ENCODE measurements at regions not wholly inside any gene's neighbourhood (a gene's known extent, or its start where the extent isn't known, plus 50 kb on each side); places are given as distances from the start of the nearest gene placed in this dataset.
"Not testable (repeated sequence)": the region's sequence is repeated elsewhere in the genome, so short reads cannot be mapped to it uniquely, and the experiment has no call there.

- DNase-seq (ENCODE audit: low read depth): no peak
Measured at GRCh38 chr14:71748196-71748595, 184.0 kb upstream of the RGS6 start.

GRCh38 chr14:71749613-71750238, 182.5 kb upstream of the RGS6 start:
- DNase-seq (ENCODE audit: low read depth): no peak

- no peak for DNase-seq (ENCODE audit: low read depth)
Measured at GRCh38 chr14:71751264-71751663, 181.0 kb upstream of the RGS6 start.

GRCh38 chr14:71752111-71752738, 180.0 kb upstream of the RGS6 start:
- no peak for DNase-seq (ENCODE audit: low read depth)

- peak; percentile 58 for DNase-seq (ENCODE audit: low read depth)
Measured at GRCh38 chr14:71753126-71753830, 179.0 kb upstream of the RGS6 start.

GRCh38 chr14:71753976-71754375, 178.3 kb upstream of the RGS6 start:
- no peak for DNase-seq (ENCODE audit: low read depth)

GRCh38 chr14:71754422-71755095, 177.7 kb upstream of the RGS6 start:
- no peak for DNase-seq (ENCODE audit: low read depth)

GRCh38 chr14:71758229-71758951, 173.8 kb upstream of the RGS6 start:
- no peak for DNase-seq (ENCODE audit: low read depth)

GRCh38 chr14:71762575-71762974, 169.7 kb upstream of the RGS6 start:
- DNase-seq (ENCODE audit: low read depth): no peak

GRCh38 chr14:71764701-71765382, 167.4 kb upstream of the RGS6 start:
- no peak for DNase-seq (ENCODE audit: low read depth)

- no peak for DNase-seq (ENCODE audit: low read depth)
Measured at GRCh38 chr14:71765505-71765904, 166.7 kb upstream of the RGS6 start.

- DNase-seq (ENCODE audit: low read depth): no peak
Measured at GRCh38 chr14:71770431-71770830, 161.8 kb upstream of the RGS6 start.

- DNase-seq (ENCODE audit: low read depth): not testable (repeated sequence)
Measured at GRCh38 chr14:71771421-71771820, 160.8 kb upstream of the RGS6 start.

GRCh38 chr14:71771996-71772395, 160.2 kb upstream of the RGS6 start:
- DNase-seq (ENCODE audit: low read depth): not testable (repeated sequence)

- DNase-seq (ENCODE audit: low read depth): no peak
Measured at GRCh38 chr14:71773898-71774481, 158.2 kb upstream of the RGS6 start.

GRCh38 chr14:71776471-71777360, 155.5 kb upstream of the RGS6 start:
- DNase-seq (ENCODE audit: low read depth): no peak

GRCh38 chr14:71780075-71780474, 152.2 kb upstream of the RGS6 start:
- no peak for DNase-seq (ENCODE audit: low read depth)

GRCh38 chr14:71780822-71781221, 151.4 kb upstream of the RGS6 start:
- DNase-seq (ENCODE audit: low read depth): no peak

GRCh38 chr14:71783088-71783487, 149.1 kb upstream of the RGS6 start:
- DNase-seq (ENCODE audit: low read depth): no peak

- DNase-seq (ENCODE audit: low read depth): no peak
Measured at GRCh38 chr14:71783786-71784185, 148.4 kb upstream of the RGS6 start.

Data from activated T-cell treated with anti-CD3 and anti-CD28 coated beads for 1 hour (primary cell).